GM18520 (cell line): ENCODE measurements at regions not wholly inside any gene's neighbourhood (a gene's known extent, or its start where the extent isn't known, plus 50 kb on each side); places are given as distances from the start of the nearest gene placed in this dataset.
"Not testable (repeated sequence)": the region's sequence is repeated elsewhere in the genome, so short reads cannot be mapped to it uniquely, and the experiment has no call there.

ENCODE experiments used
- ATAC-seq: cut with Tn5 transposase; IDR thresholded peaks from one replicate; pipeline ENCODE4 v1.9.1; 2021; ENCODE audit not compliant: unreplicated experiment

DNA sequence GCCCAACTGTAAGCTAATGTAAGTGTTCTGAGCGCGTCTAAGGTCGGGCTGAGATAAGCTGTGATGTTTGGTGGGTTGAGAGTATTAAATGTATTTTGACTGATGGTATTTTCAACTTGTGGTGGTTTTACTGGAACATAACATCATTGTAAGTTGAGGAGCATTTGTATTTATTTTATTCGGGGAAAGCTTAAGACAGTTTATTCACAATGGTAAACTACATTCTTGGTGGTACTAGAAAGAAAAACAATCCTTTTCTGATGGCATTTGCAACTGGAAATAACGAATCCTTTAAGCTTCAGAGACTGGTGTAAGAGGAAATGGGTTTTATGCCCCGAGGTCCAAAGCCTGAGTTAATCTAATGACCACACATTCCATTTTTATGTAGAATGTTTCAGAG, 283.3 kb upstream of the NETO1 start:
- no peak for ATAC-seq

DNA sequence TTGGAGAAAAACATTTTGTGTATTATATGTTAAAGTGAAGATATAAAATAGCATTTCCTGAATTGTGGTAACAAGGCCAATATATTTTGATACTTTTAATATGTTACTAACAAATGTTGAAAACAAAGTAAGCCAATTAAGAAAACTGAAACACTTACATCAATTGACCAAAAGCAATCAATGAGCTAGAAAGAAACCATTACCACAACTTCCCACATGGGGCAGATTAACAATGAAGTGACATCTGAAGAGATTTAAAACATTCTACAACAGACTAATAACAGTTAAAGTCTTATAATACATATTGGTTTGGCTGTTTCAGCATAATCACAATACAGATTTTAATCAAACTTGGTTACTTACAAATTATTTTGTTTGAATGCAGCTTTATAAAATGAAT, 282.4 kb upstream of the NETO1 start:
- ATAC-seq: no peak

DNA sequence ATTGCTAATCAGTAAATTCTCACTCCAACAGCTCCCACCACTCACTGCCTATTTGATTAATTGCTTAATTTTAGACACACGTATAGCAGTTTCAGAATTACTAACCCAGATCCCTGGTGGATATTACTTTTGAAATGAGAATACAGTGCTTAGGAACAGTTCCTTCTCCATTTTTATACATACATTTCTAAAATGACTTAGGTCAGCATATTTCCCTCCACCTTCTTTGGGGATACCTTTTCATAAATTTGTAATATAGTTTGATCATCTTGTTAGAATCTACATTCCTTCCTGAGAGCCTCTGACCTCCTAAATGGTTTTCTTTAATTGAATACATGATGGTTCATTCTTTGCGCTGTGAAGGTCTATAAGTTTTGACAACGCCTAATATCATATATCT, 279.8 kb upstream of the NETO1 start:
- ATAC-seq: no peak

DNA sequence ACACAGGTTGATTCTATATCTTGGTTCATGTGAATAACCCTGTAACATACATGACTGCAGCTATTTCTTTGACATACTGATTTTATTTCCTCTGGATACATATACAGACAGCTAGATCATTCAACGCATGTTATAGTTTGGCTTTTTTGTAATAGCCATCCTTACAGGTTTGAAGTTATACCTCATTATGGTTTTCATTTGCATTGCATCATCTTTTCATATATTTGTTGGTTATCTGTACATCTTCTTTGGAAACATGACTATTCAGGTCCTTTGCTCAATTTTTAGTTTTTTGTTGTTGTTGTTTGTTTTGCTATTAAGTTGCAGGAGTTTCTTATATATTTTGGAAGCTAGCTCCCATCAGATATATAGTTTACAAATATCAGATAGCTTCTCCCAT, 276.2 kb upstream of the NETO1 start:
- no peak for ATAC-seq

DNA sequence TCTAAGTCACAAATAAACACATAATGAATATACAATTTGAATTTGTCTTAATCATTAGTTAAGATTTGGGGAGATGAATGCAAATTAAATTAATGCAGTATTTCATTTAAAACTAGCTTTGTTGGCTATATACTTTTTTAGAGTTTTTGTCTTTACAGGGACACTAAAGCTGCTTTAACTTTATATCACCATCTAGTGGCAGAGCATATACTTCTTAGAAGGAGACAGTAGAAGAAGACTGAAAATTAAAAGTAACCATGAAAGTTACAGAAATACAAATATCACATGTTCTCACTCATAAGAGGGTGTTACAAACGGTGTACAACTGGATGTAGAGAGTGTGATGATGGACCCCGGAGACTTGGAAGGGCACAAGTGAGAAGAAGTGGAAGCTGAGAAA, 268.3 kb upstream of the NETO1 start:
- ATAC-seq: peak; percentile 41

DNA sequence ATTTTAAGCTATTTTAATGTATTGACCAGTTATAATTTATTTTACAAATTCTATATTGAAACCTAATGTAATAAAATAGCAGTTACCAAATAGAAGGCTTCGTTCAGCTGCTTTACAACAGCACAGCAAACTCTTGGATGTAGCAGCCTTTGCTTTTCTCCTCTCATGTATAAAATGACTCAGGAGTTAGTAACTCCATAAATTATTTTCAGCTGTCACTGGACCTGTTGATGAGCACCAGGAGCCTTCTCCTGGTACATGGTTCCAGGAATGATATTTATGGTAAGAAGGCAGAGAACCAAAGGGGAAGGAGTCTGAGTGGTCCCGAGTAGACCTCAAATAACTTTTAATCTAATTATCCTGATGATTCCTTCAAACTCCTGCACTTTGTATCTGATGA, 256.4 kb upstream of the NETO1 start:
- no peak for ATAC-seq

DNA sequence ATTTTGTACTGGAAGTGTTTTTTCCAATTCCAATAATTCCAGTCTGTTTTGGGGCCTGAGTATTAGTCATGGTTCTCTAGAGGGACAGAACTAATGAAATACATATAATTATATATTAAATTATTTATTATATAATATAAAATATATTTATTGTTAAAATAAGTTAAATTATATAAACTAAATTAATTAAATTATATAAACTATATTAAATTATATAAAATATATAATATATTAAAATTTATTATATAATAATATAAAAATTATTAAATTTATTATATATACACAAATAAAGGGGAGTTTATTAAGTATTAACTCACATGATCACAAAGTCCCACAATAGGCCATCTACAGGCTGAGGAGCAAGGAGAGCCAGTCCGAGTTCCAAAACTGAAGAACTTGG, 253.4 kb upstream of the NETO1 start:
- no peak for ATAC-seq

DNA sequence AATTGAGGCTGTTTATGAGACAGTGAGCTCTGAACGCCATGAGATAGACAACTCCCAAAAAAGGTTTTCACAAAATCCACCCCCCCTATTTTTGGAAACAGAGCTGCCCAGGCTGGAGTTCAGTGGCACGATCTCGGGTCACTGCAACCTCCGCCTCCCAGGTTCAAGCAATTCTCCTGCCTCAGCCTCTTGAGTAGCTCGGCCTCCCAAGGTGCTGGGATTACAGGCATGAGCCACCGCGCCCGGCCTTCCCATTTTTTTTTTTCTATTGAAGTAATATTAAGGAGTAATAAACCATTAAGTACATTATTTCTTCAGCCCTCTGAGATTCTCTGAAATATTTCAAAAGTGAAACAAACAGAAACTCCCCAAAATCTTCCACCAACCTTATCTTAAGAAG, 252.8 kb upstream of the NETO1 start:
- ATAC-seq: no peak

DNA sequence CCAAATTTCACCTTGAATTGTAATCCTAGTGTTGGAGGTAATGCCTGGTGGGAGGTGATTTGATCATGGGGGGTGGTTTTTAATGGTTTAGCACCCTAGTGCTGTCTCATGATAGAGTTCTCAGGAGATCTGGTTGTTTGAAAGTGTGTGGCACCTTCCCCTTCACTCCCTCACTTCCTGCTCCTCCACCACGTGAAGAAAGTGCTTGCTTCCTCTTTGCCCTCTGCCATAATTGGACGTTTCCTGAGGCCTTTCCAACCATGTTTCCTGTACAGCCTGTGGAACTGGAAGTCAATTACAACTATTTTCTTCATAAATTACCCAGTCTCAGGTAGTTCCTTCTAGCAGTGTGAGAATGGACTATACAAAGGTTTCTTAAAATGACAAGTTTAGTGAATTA, 251.8 kb upstream of the NETO1 start:
- no peak for ATAC-seq

DNA sequence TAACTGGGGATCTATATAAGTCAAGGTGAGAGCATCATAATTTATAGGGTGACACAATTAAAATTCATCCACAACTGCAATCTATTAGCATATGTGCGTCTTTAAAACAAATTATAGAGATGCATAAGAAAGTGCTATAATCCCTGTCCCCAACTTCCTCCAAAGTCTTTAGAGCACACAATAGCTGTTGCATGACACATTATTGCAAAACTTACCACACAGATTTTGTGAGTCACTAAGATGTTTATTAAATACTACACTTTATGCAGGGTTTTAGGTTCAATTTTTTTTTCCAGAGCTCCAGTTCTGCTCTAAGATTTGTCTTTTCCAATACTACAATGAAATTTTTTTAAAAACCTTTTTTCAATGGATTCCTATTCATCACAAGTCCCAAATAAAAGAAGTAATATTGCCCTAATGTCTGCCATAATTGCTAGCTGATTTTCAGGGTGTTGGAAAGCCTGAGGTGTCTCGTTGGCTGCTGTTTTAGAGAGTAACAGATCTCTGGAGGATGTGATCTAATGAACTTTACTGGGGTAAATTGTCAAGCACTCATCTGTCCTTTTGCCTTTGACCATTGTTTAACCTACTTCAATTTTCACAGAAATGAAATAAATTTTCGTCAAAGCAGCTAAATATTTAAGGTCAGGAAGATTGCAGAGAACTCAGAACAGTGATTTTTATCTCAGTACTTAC, 250.5 kb upstream of the NETO1 start:
- ATAC-seq: no peak

DNA sequence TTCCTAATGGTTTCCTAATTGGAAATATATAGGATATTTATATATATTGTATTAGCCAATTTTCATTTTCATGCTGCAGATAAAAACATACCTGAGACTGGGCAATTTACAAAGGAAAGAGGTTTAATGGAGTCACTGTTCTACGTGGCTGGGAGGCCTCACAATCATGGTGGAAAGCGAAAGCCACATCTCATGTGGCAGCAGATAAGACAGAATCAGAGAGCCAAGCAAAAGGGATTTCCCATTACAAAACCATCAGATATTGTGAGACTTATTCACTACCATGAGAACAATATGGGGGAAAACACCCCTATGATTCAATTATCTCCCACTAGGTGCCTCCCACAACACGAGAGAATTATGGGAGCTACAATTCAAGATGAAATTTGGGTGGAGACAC, 242.5 kb upstream of the NETO1 start:
- ATAC-seq: peak; percentile 49

DNA sequence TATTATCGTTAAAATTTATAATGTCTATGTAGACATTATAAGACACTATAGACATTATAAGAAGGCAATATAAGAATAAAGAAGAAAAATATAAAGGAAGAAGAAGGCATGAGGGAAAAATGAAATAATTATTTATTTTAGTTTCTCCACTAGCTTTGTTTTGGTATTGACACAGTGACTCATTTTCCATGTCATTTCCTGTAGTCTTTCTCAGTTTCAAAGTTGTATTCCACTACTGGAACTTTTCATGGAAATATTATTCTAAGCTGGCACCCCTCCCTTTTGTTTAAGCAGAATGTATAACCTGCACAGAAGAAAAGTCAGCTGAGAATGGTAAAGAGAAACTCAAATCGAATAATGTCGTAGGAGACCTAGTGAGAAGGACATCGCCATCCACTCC, 234.2 kb upstream of the NETO1 start:
- no peak for ATAC-seq

DNA sequence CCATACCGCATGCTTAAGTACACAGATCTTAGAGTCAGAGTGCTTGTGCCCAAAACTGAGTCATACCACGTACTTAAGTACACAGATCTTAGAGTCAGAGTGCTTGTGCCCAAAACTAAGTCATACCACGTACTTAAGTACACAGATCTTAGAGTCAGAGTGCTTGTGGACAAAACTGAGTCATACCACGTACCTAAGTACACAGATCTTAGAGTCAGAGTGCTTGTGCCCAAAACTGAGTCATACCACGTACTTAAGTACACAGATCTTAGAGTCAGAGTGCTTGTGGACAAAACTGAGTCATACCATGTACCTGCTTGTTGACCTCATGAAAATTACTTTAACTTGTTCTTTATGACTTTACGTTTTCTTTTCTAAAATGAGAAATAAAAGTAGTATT, 233.7 kb upstream of the NETO1 start:
- not testable (repeated sequence) for ATAC-seq

DNA sequence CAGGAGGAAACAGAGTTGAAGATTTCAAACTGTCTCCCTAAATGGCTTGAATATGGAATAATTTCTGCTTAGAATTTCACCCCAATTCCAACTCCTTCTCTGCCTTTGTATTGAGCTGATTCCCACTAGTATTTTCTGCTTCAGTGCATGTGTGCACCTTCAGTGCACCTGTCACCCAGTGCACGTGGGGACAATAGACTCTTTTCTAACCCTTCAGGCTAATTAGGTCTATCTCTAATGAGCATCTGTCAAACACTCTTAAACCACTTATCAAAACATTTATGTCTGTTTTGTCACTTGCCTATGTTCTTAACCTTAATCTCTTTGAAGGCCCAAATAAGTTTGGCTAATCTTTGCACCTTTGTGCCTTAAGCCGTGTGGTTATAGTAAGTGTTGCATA, 232.0 kb upstream of the NETO1 start:
- no peak for ATAC-seq

DNA sequence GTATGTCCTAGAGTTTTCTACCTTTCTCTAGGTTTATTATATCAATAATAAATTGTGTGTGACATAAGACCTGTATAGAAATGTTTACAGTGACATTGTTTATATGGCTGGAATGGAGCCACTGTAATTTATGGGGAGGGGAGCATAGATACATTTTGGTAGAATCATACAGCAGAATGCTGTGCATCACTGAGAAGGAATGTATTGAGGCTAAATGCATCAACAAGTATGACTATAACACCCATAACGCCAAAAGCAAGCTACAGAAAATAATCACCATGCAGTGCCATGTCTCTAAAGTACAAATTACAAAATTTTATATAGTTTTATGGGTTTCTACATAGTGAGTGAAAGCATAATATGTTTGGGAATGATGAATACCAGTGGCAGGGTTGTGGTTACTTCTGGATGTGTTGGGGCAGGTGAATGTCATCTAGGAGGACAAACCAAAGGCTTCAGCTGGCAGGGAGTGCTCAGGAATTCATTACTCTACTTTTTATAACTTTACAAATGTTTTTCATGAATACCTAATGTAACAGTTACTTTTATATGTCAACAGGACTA, 226.0 kb upstream of the NETO1 start:
- no peak for ATAC-seq

DNA sequence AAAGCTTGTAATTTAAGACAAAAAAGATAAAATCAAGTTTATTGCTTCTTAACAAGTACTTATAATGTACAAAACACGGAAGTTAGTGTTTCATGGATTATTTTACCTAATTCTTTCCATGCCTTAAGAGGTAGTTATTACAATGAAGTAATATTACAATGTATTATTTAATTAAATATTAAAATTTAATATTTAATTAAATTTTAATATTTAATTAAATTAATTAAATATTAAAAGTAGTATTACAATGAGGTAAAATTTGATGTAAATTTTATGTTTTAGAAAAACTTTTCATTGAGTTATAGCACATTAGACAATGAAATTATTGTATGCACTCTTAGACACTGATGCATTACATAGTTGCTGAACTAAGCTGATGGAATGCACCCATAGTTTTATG, 220.7 kb upstream of the NETO1 start:
- no peak for ATAC-seq

DNA sequence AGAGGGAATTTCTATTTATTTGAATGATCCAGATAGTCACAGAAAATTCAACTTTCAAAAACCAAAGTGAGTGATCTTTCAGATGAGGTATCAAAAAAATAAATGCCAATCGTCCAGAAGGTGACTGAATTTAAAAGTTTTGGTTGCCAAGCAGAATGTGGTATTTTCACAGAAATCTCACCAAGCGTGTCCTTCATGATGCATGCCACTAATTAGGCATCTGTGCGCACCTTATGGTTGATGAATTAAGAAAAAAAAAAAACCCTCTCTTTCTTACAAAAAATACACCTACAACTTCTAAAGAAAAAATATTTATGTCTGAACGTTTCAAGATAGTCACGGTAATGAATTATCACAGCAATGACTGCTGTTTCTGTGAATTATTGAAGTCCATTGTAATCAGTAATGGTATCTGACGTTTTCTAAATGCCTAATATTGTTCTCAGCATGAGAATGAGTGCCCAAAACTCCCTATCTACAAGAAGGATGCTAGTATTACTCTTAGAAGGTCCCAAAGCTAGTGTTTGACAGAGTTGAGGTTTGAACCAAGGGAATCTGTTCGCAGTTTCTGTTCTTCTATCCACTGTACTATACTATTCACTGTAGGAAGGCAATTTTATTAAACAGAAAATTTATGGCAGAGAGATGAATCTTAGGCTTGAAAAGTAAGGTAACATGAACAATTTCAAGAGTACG, 219.6 kb upstream of the NETO1 start:
- no peak for ATAC-seq

DNA sequence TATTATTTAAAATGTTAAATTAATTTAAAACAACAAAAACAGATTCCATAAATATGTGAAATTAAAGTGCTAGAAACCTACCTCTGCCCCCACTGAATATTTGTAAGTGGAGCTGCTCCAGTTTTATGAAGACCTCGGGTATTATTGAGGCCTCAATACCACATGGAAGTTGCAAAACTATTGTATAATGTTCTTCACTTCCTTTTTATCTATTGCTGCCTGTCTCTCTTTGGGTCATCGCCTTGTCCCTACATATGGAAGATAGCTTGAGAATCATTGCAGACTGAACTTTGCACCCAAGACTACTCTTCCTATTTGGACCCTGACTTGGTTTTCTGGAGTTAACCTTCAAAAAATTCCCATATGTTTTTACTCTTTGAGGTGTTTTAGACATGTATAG, 212.1 kb upstream of the NETO1 start:
- no peak for ATAC-seq

DNA sequence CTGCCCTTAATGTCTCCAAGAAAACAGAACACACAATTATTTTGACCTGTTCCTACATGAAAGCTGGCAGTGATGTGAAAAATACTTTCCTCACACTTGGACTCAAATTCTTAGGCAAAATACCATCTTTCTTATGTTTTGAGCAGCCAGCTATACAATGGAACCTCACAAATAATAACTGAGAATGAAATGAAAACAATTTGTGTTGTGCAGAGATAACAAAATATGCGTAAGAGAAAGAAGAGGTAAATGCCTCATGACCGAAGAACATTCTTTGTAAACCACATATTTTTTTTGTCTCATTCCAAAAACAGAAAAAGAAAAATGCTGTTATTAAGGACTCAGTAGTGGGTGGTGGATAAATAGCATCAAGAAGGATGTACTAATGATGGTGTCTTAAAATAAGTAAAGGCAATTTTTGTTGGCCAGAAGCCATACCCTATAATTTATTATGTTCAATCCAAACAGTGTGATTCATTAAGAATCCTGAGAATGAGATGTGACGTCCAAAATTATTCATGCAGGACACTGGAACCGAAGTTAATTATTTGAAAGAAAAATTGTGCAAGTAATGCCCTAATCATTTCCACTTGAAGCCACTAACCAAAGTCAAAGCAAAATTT, 193.0 kb upstream of the NETO1 start:
- ATAC-seq: no peak

DNA sequence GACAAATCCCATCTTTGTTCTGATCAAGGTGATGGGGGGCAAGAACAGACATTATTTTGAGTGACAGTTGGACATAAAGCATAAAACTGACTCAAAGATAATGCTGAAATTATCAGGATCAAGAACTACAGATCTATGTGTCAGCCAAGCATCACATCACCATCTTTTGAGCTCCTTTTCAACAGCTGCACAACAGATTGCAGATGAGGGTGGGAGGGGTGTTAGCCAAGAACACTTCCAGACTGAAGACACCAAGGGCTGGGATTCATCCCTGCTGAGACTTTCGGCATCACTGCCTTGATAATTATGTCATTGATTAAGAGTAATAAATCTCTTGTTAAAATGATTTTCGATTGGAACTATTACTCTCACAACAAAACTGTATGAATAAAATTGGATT, 191.5 kb upstream of the NETO1 start:
- ATAC-seq: no peak

DNA sequence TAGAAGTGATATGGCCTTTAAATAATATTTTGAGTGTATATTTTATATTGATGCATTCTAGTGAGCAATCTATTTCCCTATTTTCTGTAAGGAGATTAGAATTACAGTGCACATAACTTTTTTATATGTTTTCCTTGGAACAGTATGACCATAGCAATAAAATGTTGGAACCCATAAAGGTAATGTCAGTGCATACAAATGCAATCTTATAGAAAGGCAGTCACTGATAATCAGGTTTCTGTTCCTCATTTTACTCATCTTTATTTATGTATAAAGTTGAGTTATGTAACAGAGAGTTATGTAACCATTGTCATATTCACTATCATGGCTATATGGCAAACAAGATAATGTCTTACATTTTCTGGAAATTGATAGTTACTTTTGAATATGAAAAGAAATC, 179.9 kb upstream of the NETO1 start:
- ATAC-seq: no peak

DNA sequence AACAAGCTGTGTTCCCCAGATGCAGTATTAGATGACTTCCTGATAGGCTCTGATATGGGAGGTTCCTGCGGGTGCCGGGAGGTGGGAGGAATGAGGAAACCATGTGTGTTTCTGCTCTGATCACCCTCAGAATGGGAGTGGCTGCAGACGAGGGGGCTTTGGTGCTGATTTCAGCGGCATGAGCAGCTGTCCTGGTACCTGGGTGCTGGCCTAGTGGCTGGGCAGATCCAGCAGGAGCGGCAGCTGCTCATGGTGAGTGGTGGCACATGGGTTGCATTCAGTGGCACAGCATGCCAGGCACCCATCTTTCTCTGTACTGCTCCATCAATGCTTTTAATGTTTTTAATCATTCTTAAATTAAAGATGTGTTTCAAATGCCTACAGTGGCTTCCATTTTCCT, 177.2 kb upstream of the NETO1 start:
- no peak for ATAC-seq
